NCI-H1417 treated with DMSO at 0.1 percent for 48 hours (cell line): ENCODE measurements at regions not wholly inside any gene's neighbourhood (a gene's known extent, or its start where the extent isn't known, plus 50 kb on each side); places are given as distances from the start of the nearest gene placed in this dataset.

Experiments
- DNase-seq: peaks from one replicate; lab custom pipeline; 2025; lab: John Stamatoyannopoulos, UW

DNA sequence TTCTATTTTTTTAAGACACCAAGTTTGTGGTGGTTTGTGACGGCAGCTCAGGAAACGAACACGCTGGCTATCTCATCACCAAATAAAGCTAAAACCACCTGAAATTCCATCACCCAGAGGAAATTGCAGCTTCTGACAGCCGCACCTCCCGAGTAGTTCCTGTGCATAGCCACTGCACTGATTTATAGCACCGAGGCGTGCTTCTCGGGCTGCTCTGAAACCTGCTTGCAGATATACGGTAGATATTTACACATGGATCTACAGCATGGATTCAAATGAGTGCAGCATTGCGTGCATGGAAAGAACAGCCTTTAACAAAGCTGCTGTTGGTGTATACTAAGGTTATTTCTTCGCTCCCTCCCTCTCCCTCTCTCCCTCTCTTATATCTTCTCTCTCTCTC is 153.8 kb downstream of the PHF2 start:
- DNase-seq: no peak
